BE2C (cell line): ENCODE measurements at regions not wholly inside any gene's neighbourhood (a gene's known extent, or its start where the extent isn't known, plus 50 kb on each side); places are given as distances from the start of the nearest gene placed in this dataset.

ENCODE experiments used
- DNase-seq: peaks from one replicate; pipeline ENCODE4 v3.0.0-alpha.2; 2020
- H3K27me3 ChIP-seq: fragments of 250-450 bp; sonication (Bioruptor Pico); 2 replicates; pipeline ENCODE4 v1.5.1; 2020; ENCODE audit warnings: mild to moderate bottlenecking
- H3K36me3 ChIP-seq: fragments of 250-450 bp; sonication (Bioruptor Pico); 2 replicates; pipeline ENCODE4 v1.5.1; 2020; ENCODE audit warnings: mild to moderate bottlenecking
- H3K4me1 ChIP-seq: fragments of 250-450 bp; sonication (Bioruptor Pico); 2 replicates; pipeline ENCODE4 v1.5.1; 2020
- H3K4me3 ChIP-seq: 2 replicates; pipeline ENCODE4 v1.5.1; 2011; ENCODE audit warnings: low read depth, low read length
- H3K9me3 ChIP-seq: fragments of 250-450 bp; sonication (Bioruptor Pico); 2 replicates; pipeline ENCODE4 v1.5.1; 2020
- TF ChIP-seq, protein P1 (sequence below): IDR thresholded peaks from 2 replicates; pipeline ENCODE4 v1.5.1; 2012; ENCODE audit warnings: mild to moderate bottlenecking, low read depth, low read length

DNA sequence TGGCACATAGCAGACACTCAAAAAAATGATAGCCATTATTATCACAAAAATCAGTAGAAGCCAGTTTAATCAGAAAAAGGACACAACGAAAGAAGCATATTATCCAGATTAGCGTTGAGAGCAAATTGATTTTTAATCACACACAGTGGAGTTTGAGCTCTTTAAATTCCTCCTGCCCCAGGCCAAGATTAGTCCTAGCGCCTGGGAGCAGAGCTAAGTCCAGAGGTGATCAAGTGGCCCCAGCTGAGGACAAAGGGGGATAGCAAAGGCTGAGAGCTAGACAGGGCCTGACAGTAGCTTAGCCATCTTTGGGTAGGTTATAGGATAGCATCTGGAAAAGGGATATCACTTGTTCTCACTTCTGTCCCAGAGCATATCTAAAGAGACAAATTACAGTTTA, 133.6 kb downstream of the NXPE2 start:
- Histone ChIP-seq H3K36me3 (no peaks in the 10 kb centered on the region), H3K27me3 (no peaks in the 10 kb centered on the region)
- TF ChIP-seq, protein P1, sequence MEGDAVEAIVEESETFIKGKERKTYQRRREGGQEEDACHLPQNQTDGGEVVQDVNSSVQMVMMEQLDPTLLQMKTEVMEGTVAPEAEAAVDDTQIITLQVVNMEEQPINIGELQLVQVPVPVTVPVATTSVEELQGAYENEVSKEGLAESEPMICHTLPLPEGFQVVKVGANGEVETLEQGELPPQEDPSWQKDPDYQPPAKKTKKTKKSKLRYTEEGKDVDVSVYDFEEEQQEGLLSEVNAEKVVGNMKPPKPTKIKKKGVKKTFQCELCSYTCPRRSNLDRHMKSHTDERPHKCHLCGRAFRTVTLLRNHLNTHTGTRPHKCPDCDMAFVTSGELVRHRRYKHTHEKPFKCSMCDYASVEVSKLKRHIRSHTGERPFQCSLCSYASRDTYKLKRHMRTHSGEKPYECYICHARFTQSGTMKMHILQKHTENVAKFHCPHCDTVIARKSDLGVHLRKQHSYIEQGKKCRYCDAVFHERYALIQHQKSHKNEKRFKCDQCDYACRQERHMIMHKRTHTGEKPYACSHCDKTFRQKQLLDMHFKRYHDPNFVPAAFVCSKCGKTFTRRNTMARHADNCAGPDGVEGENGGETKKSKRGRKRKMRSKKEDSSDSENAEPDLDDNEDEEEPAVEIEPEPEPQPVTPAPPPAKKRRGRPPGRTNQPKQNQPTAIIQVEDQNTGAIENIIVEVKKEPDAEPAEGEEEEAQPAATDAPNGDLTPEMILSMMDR: no peak

DNA sequence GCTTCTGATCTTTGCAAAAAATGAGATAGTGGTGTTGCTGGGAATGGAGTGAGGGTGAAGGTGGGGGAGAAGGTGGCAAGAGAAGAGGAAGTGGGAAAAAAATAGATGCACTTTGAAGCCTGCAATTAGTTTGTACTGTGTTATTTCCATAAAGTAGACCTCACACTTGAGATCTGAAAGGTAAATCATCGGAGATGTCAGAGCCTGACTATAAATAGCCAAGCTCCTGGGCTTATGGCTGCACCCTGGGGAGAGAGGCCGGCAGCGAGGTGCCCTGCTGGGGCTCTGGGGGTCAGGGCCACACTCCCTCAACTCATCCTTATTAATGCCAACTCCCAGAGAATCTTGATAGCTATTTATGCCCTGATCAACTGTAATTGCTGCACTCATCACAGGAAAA, 134.4 kb downstream of the NXPE2 start:
- Histone ChIP-seq H3K4me3 (no peak overlapping the region), H3K27me3 (no peaks in the 10 kb centered on the region), H3K36me3 (no peaks in the 10 kb centered on the region), H3K4me1 (no peaks in the 10 kb centered on the region), H3K9me3 (no peaks in the 10 kb centered on the region)
- no peak for DNase-seq
- TF ChIP-seq, protein P1: no peak

More for the DNA sequence above, 133.6 kb downstream of the NXPE2 start:
- H3K9me3 ChIP-seq: no peaks in the 10 kb centered on the region
- H3K4me3 ChIP-seq: no peak overlapping the region
- H3K4me1 ChIP-seq: no peaks in the 10 kb centered on the region
- no peak for DNase-seq

DNA sequence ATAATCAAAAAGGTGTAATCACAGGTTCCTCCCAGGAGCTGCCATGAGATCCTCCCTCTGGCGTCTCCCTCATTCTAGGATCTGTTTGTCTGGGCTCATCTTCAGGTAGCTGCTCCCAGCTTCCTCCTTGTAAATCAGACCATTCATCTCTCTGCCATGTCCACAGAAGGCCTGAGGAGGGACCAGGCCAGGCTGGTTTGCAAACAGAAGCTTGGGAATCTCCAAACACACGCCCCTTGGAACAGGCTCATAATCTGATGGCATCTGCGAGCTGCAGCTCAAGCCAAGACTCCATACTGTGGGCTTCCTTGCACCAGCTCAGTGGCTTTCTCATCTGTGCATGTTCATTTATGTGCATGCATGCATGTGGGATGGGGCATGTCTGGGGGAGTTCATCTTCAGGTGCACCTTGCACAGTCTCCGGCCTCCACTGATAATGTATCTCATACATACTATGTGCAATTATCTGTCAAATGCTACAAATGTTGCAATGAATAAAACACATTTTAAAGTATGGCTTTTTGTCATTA, 134.9 kb downstream of the NXPE2 start:
- Histone ChIP-seq H3K9me3 (no peaks in the 10 kb centered on the region), H3K27me3 (no peaks in the 10 kb centered on the region), H3K36me3 (no peaks in the 10 kb centered on the region), H3K4me3 (no peak overlapping the region), H3K4me1 (no peaks in the 10 kb centered on the region)
- TF ChIP-seq, protein P1: no peak
- DNase-seq: no peak

DNA sequence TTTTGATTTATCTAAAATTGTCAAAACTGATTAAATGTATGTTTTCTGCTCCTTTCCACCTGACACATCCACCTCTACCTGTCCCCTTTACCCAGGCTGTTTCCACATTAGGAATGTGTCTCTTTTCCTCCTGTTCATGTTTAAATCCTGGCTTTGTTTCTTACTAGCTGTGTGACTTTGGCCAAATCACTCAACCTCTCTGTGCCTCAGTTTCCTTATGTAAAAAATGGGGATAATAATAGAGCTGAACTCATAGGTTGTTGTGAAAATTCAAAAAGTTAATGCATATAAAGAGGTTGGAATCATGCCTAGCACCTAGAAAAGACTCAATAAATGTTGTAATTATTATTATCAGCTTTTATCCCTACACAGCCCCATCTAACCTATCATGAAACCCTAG, 136.8 kb downstream of the NXPE2 start:
- H3K9me3 ChIP-seq: no peaks in the 10 kb centered on the region
- H3K36me3 ChIP-seq: no peaks in the 10 kb centered on the region
- no peaks in the 10 kb centered on the region for H3K4me1 ChIP-seq
- DNase-seq: no peak
- TF ChIP-seq, protein P1: no peak
- H3K4me3 ChIP-seq: no peak overlapping the region
- H3K27me3 ChIP-seq: no peaks in the 10 kb centered on the region

DNA sequence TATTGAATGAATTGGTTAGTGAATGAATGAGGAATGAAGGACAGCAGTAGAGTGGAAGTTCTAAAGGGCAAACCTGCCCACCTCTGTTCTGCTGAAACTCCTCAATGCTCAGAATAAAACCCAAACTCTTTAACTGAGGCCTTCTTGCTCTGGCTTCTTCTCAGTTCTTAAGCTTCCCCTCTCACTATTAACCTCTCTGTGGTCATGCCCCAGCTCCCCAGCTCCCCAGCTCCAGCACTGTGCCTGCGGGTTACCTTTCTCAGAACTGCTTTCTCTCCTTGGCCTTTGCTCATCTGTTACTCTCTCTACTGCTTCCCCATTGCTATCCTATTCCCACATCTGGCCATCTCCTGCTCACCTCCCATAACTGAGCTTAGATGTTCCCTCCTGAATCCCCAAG, 137.4 kb downstream of the NXPE2 start:
- TF ChIP-seq, protein P1: no peak
- no peaks in the 10 kb centered on the region for H3K27me3 ChIP-seq
- no peak for DNase-seq
- no peak overlapping the region for H3K4me3 ChIP-seq
- no peaks in the 10 kb centered on the region for H3K4me1 ChIP-seq
- no peaks in the 10 kb centered on the region for H3K36me3 ChIP-seq
- no peaks in the 10 kb centered on the region for H3K9me3 ChIP-seq

DNA sequence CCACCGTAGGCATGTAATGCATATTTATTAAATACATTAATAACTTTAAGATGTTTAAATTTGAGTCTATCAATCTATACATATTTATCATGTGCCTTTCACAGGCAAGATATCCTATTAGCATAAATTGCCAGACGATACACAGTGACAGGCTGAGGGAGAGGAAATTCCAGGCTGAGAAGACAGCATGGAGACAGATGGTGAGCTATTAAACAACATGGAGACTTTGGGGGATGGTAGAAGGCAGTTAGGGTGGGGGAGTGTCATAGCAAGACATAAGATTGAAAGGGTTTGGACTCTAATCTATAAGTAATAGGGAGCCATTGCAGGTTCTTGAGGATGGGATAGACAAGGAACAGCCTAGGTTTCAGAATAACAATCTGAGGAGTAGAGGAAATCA, 138.5 kb downstream of the NXPE2 start:
- H3K4me3 ChIP-seq: no peak overlapping the region
- H3K27me3 ChIP-seq: no peaks in the 10 kb centered on the region
- H3K9me3 ChIP-seq: no peaks in the 10 kb centered on the region
- no peaks in the 10 kb centered on the region for H3K36me3 ChIP-seq
- peaks cover 3% of the 10 kb centered on the region; the same call in 1 of the 2 replicates for H3K4me1 ChIP-seq
- TF ChIP-seq, protein P1: no peak
- DNase-seq: no peak
